ENCODE measurements at regions not wholly inside any gene's neighbourhood (a gene's known extent, or its start where the extent isn't known, plus 50 kb on each side); places are given as distances from the start of the nearest gene placed in this dataset.

GRCh38 chr17:27981978-27982377, 60.5 kb upstream of the NLK start:
- no peak overlapping the region for H3K27ac ChIP-seq (ENCODE audit: low read depth, low read length)
- H2AFZ ChIP-seq (ENCODE audit: low read depth, low read length, poor library complexity, severe bottlenecking), result no peak overlapping the region
- no peaks in the 10 kb centered on the region for H3K9me3 ChIP-seq (ENCODE audit: control insufficient read depth in 1 of 2, insufficient read depth in 1 of 2, low read depth in 1 of 2, low read length in 2 of 2)
- H3K9me2 ChIP-seq (ENCODE audit: insufficient read depth), result no peaks in the 10 kb centered on the region
- intact Hi-C loops (cut with micrococcal nuclease), result no loop called here
- no peak overlapping the region for H3K4me3 ChIP-seq (replicated peaks in 1 of 2; ENCODE audit: low read depth in 1 of 2, low read length in 2 of 2)
- peaks cover 0 to 3% of the 10 kb centered on the region in 2 experiments; a peak in 1 of 4 replicates for H3K4me1 ChIP-seq (ENCODE audit: control insufficient read depth in 1 of 2, insufficient read depth in 2 of 2, low read length in 2 of 2)
- CTCF ChIA-PET, result interaction anchor here (1.7 kb wide), 1 partner anchor 88 kb away, joined by 6 read pairs; the partner anchor contains the start of gene LYRM9
- H3K36me3 ChIP-seq (ENCODE audit: control insufficient read depth in 1 of 2, insufficient read depth in 2 of 2, low read length in 2 of 2), result no peaks in the 10 kb centered on the region
- no peak for DNase-seq (ENCODE audit: low read depth, low spot score)
- no peaks in the 10 kb centered on the region for H4K20me1 ChIP-seq (ENCODE audit: insufficient read depth)
- BruUV-seq (replicated peaks), result no TSS peak
- ATAC-seq, result no peak
- H3K9ac ChIP-seq (ENCODE audit: low read length), result no peak overlapping the region
- H3K4me2 ChIP-seq (ENCODE audit: low read length), result no peak overlapping the region
- H3K79me2 ChIP-seq (ENCODE audit: insufficient read depth, low read length), result no peaks in the 10 kb centered on the region
- TF ChIP-seq EZH2phosphoT487 (IDR thresholded peaks at IDR 0.05; ENCODE audit: borderline replicate concordance), result no peak
- no peak for TF ChIP-seq ZNF274 (IDR thresholded peaks at IDR 0.05; ENCODE audit: low read depth, low read length)
- no peak for TF ChIP-seq ELF1 (IDR thresholded peaks at IDR 0.05; ENCODE audit: borderline replicate concordance, low read depth)
- no peak for TF ChIP-seq ATF3 (IDR thresholded peaks at IDR 0.05)
- no peak for TF ChIP-seq CEBPB (IDR thresholded peaks at IDR 0.05; ENCODE audit: low read depth)
- no peak for TF ChIP-seq RAD21 (IDR thresholded peaks at IDR 0.05; ENCODE audit: low read depth)
- TF ChIP-seq ZBTB33 (IDR thresholded peaks at IDR 0.05; ENCODE audit: extremely low read depth, insufficient replicate concordance, low read length), result no peak
- no peak for TF ChIP-seq POLR2A (IDR thresholded peaks at IDR 0.05; ENCODE audit: borderline replicate concordance, extremely low read depth, insufficient read depth, insufficient read length)
- RAD21 ChIA-PET (ENCODE audit: low non-redundant PET in 1 of 2, low total read pairs in 2 of 2, uncharacterized antibody in 2 of 2, unreplicated experiment in 2 of 2), result no interaction called here
- POLR2A ChIA-PET, result no interaction called here
- no peaks in the 10 kb centered on the region for H3K27me3 ChIP-seq (ENCODE audit: insufficient read depth, low read length)

GRCh38 chr17:27982688-27983087, 59.8 kb upstream of the NLK start:
- Histone ChIP-seq H3K4me3 (replicated peaks in 1 of 2; ENCODE audit: low read depth in 1 of 2, low read length in 2 of 2) (no peak overlapping the region), H3K4me2 (ENCODE audit: low read length) (no peak overlapping the region), H3K4me1 (ENCODE audit: control insufficient read depth in 1 of 2, insufficient read depth in 2 of 2, low read length in 2 of 2) (peaks cover 0 to 3% of the 10 kb centered on the region in 2 experiments; a peak in 1 of 4 replicates), H3K27ac (ENCODE audit: low read depth, low read length) (no peak overlapping the region), H4K20me1 (ENCODE audit: insufficient read depth) (no peaks in the 10 kb centered on the region), H3K9ac (ENCODE audit: low read length) (no peak overlapping the region), H3K36me3 (ENCODE audit: control insufficient read depth in 1 of 2, insufficient read depth in 2 of 2, low read length in 2 of 2) (no peaks in the 10 kb centered on the region), H3K79me2 (ENCODE audit: insufficient read depth, low read length) (no peaks in the 10 kb centered on the region), H3K9me3 (ENCODE audit: control insufficient read depth in 1 of 2, insufficient read depth in 1 of 2, low read depth in 1 of 2, low read length in 2 of 2) (no peaks in the 10 kb centered on the region), H3K9me2 (ENCODE audit: insufficient read depth) (no peaks in the 10 kb centered on the region), H2AFZ (ENCODE audit: low read depth, low read length, poor library complexity, severe bottlenecking) (no peak overlapping the region), H3K27me3 (ENCODE audit: insufficient read depth, low read length) (no peaks in the 10 kb centered on the region)
- ChIA-PET POLR2A (no interaction called here), CTCF (interaction anchor here (1.7 kb wide), 1 partner anchor 89 kb away, joined by 6 read pairs; the partner anchor contains the start of gene LYRM9), RAD21 (ENCODE audit: low non-redundant PET in 1 of 2, low total read pairs in 2 of 2, uncharacterized antibody in 2 of 2, unreplicated experiment in 2 of 2) (no interaction called here)
- no peak for DNase-seq (ENCODE audit: low read depth, low spot score)
- intact Hi-C loops (cut with micrococcal nuclease), result no loop called here
- no TSS peak for BruUV-seq (replicated peaks)
- no peak for ATAC-seq
- TF ChIP-seq EGR1 (IDR thresholded peaks at IDR 0.05; ENCODE audit: low read depth), result no peak
- TF ChIP-seq CEBPB (IDR thresholded peaks at IDR 0.05; ENCODE audit: low read depth), result no peak
- no peak for TF ChIP-seq SIN3A (IDR thresholded peaks at IDR 0.05; ENCODE audit: low read depth)
- TF ChIP-seq ZFX (IDR thresholded peaks at IDR 0.05), result no peak
- TF ChIP-seq TCF7L2 (IDR thresholded peaks at IDR 0.05; ENCODE audit: borderline replicate concordance, extremely low read depth, insufficient read depth, insufficient read length), result no peak
- no peak for TF ChIP-seq SRF (IDR thresholded peaks at IDR 0.05; ENCODE audit: low read depth)
- no peak for TF ChIP-seq ATF3 (IDR thresholded peaks at IDR 0.05)
- no peak for TF ChIP-seq SP1 (IDR thresholded peaks at IDR 0.05; ENCODE audit: low read depth)
- TF ChIP-seq ZBTB33 (IDR thresholded peaks at IDR 0.05; ENCODE audit: extremely low read depth, insufficient replicate concordance, low read length), result no peak
- no peak for TF ChIP-seq JUND (IDR thresholded peaks at IDR 0.05)
- no peak for TF ChIP-seq RAD21 (IDR thresholded peaks at IDR 0.05; ENCODE audit: low read depth)
